ENCODE measurements at regions not wholly inside any gene's neighbourhood (a gene's known extent, or its start where the extent isn't known, plus 50 kb on each side); places are given as distances from the start of the nearest gene placed in this dataset.

GRCh38 chr13:64643066-64643465, 2587.1 kb downstream of the PCDH9 start:
- TF ChIP-seq CTCF (conservative IDR thresholded peaks at IDR 0.05; ENCODE audit: low read depth, low read length) (no peak), POLR2A (IDR thresholded peaks at IDR 0.05; ENCODE audit: low read depth, low read length) (no peak), MAZ (IDR thresholded peaks at IDR 0.05; ENCODE audit: borderline replicate concordance, low read depth, low read length) (no peak), RAD21 (IDR thresholded peaks at IDR 0.05; ENCODE audit: low read length) (no peak), RFX5 (IDR thresholded peaks at IDR 0.05; ENCODE audit: low read depth, low read length) (no peak), MXI1 (IDR thresholded peaks at IDR 0.05; ENCODE audit: borderline replicate concordance, low read depth, low read length) (no peak)
